Heart right ventricle (tissue), 16 donors: ENCODE measurements at regions not wholly inside any gene's neighbourhood (a gene's known extent, or its start where the extent isn't known, plus 50 kb on each side); places are given as distances from the start of the nearest gene placed in this dataset.
A peak's percentile ranks its signal among the peaks of the same experiment; 100 is the strongest.

Experiments used
- ATAC-seq, 8 donors: fragments of 200-7000 bp; cut with Tn5 transposase; one replicate each; pipeline ENCODE4 v1.9.1; 2020; ENCODE audit warnings: mild to moderate bottlenecking in 8 of 8, moderate library complexity in 8 of 8, moderate number of reproducible peaks in 1 of 8
- DNase-seq, 2 donors: peaks; one replicate each; pipeline ENCODE4 v3.0.0-alpha.2; 2020
- H3K27ac ChIP-seq, 10 donors: fragments of 200-600 bp; sonication (generic) in 2 of 10; one replicate each; pipeline versions ENCODE4 v1.5.0 to v1.8.0; 2020 to 2022; ENCODE audit warnings: mild to moderate bottlenecking in 3 of 10
- H3K27me3 ChIP-seq, 7 donors: fragments of 200-600 bp; one replicate each; pipeline ENCODE4 v1.8.0; 2021 to 2022; ENCODE audit warnings: mild to moderate bottlenecking in 2 of 7
- H3K36me3 ChIP-seq, 9 donors: fragments of 200-600 bp; sonication (generic) in 1 of 9; one replicate each; pipeline versions ENCODE4 v1.5.0 to v1.8.0; 2020 to 2022; ENCODE audit warnings: mild to moderate bottlenecking in 2 of 9
- H3K4me1 ChIP-seq, 9 donors: fragments of 200-600 bp; sonication (generic) in 1 of 9; one replicate each; pipeline versions ENCODE4 v1.5.0 to v1.8.0; 2020 to 2022; ENCODE audit warnings: mild to moderate bottlenecking in 4 of 9
- H3K4me3 ChIP-seq, 10 donors: fragments of 200-600 bp; sonication (generic) in 2 of 10; one replicate each; pipeline versions ENCODE4 v1.5.0 to v1.8.0; 2020 to 2022; ENCODE audit warnings: mild to moderate bottlenecking in 7 of 10, moderate library complexity in 2 of 10
- H3K9me3 ChIP-seq, 11 donors: fragments of 200-600 bp in 10 of 11; sonication (generic) in 2 of 11; one replicate each; pipeline versions ENCODE4 v1.5.0 to v1.8.0; 2013 to 2022; ENCODE audit warnings: mild to moderate bottlenecking in 2 of 11, control low read depth in 1 of 11, moderate library complexity in 1 of 11
- CTCF ChIP-seq, 9 donors: fragments of 200-600 bp; sonication (generic) in 2 of 9; IDR thresholded peaks; one replicate each; pipeline versions ENCODE4 v1.5.0 to v1.8.0; 2021 to 2022; ENCODE audit warnings: antibody characterized with exemption in 9 of 9, mild to moderate bottlenecking in 5 of 9, moderate library complexity in 1 of 9
- WGBS, 2 donors: extraction: QIAGEN DNeasy Blood & Tissue Kit; methylation state at CpG; one replicate each; pipeline ENCODE4 v1.1.7; 2013; ENCODE audit warnings: inconsistent platforms in 1 of 2; 5-methylcytosine and 5-hydroxymethylcytosine counted together
- intact Hi-C, 10 donors: fragments of 100-400 bp; cut with DNase I; formaldehyde crosslinking; loops; one replicate each; pipeline versions ENCODE4 v1.11.1 to v1.14.2; 2022
- donor health status: Arrhythmogenic right ventricular cardiomyopathy.
- donor health status: ischemic (EF 13 %, LVEDD 7.1; RV severe dilation, severe dysfunction).
- donor health status: healthy with polysubstance abuse.
- donor health status: DM: no; HTN: yes; CAD: no.
- donor health status: DM: no; HTN: no; CAD: no.
- donor health status: ischemic (EF 25% LVEDD 6.9; RV normal size, moderate dysfunction).
- donor health status: ischemic (EF 25% LVEDD 5.7; RV mildly dilated, moderate dysfunction).
- donor health status: healthy.
- donor health status: DM: yes; HTN: yes; CAD: no.
- donor health status: Ischemic cardiomyopathy.
- donor health status: ischemic (EF 35%, LVEDD 5.7; RV mildly dilated, moderate dysfunction).
- donor health status: nonischemic (EF 11% LVEDD 7.7; RV severe dilation, severe dysfunction).
- donor health status: DM: yes; HTN: yes; CAD: no.
- donor health status: PGD.
- donor health status: ischemic (EF 29% LVEDD 5.4; RV normal size, mild dysfunction).
- donor health status: nonischemic (EF 23%, LVEDD 6.1; RV moderate dilation, normal function).

DNA sequence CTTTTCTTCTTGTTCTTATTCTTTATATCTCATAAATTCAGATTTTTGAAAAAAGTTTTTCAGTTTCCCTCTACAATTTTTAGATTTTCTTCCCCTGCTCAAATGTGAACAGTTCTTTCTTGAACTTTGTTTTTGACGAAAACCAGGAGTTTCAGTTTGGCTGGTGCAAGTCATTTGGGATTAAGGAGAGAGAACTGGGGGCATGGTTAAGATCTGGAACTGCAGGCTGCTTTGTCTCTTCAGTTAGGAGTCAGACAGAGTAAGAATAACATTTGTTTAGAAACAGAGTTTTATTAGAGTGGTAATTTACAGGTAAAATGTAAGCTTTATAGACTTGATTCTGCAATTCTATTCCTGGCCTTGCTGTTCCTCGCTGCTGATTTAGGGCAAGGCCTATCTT is 310.5 kb upstream of the C2CD4B start:
- H3K4me1 ChIP-seq = peaks cover 7 to 61% (median 46%) of the 10 kb centered on the region in 9 donors
- H3K27ac ChIP-seq = peak overlapping the region in 2 of 10 donors; percentile 23 to 53
- H3K4me3 ChIP-seq = no peak overlapping the region
- ATAC-seq (no peak), DNase-seq (no peak)
- H3K36me3 ChIP-seq = no peaks in the 10 kb centered on the region
- no peak for TF ChIP-seq CTCF (IDR thresholded peaks at IDR 0.05)
- H3K9me3 ChIP-seq = no peaks in the 10 kb centered on the region
- H3K27me3 ChIP-seq = no peaks in the 10 kb centered on the region
- intact Hi-C loops = loop anchor here in 2 of 10 donors (5.0 to 10.0 kb wide), 2 partner anchors 78 to 81 kb away; partner anchors contain the start of gene TLN2 (in 1 of the 2)
- WGBS, 2 donors = 76 to 77% methylated on average over 2 of the region's 2 CpGs

DNA sequence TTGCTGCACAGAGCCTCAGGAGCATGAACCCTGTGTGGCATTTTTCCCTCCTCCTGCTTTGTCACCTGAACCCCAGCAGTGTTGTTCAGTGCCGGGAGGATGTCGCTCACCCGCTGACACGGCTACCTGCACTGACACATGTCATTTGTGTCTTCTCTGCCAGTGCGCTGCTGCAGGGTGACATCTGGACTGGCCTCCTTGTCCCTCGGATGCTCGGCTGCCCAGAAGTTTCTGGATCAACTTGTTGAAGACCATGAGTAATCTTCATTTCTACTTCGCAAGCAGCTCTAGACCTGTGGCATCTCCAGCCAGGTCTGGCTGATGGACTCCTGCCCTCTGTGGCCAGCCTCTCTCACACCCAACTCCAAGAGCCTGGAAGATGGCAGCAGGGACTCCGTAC is 311.1 kb upstream of the C2CD4B start:
- Histone ChIP-seq H3K4me1 (peaks cover 7 to 56% (median 43%) of the 10 kb centered on the region in 9 donors), H3K4me3 (no peak overlapping the region), H3K27me3 (no peaks in the 10 kb centered on the region), H3K36me3 (no peaks in the 10 kb centered on the region), H3K9me3 (no peaks in the 10 kb centered on the region), H3K27ac (peak overlapping the region in 2 of 10 donors; percentile 23 to 53)
- intact Hi-C loops = loop anchor here in 2 of 10 donors (5.0 to 10.0 kb wide), 2 partner anchors 79 to 81 kb away; partner anchors contain the start of gene TLN2 (in 1 of the 2)
- TF ChIP-seq CTCF (IDR thresholded peaks at IDR 0.05) = no peak
- no peak for ATAC-seq
- DNase-seq = no peak
- 92 to 93% methylated on average over 9 of the region's 9 CpGs for WGBS, 2 donors

DNA sequence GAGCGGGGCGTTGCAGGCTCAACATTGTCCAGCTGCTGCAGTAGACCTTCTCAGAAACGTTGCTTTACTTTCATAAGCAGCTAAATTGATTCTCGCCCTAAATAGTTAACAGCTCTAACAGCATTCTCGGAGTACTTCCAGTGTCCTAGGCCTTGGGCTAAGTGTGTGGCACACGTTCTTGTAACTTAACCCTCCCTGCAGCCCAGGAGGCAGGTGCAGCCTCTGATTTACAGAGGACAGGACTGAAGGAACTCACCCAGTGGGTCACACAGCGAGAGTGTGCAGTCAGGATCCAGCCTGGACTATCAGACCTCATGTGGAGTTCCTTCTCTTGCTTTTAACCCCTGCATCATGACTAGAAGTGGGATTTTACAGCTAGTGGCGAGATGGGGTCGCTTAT is 312.8 kb upstream of the C2CD4B start:
- H3K27me3 ChIP-seq = no peaks in the 10 kb centered on the region
- no peak for TF ChIP-seq CTCF (IDR thresholded peaks at IDR 0.05)
- H3K36me3 ChIP-seq = no peaks in the 10 kb centered on the region
- no peak overlapping the region for H3K4me3 ChIP-seq
- DNase-seq (no peak), ATAC-seq (no peak)
- H3K9me3 ChIP-seq = no peaks in the 10 kb centered on the region
- peaks cover 7 to 45% (median 34%) of the 10 kb centered on the region in 9 donors for H3K4me1 ChIP-seq
- no peak overlapping the region for H3K27ac ChIP-seq
- intact Hi-C loops = loop anchor here in 2 of 10 donors (5.0 to 10.0 kb wide), 2 partner anchors 81 to 83 kb away; partner anchors contain the start of gene TLN2 (in 1 of the 2)
- WGBS, 2 donors = 70 to 74% methylated on average over 9 of the region's 9 CpGs

DNA sequence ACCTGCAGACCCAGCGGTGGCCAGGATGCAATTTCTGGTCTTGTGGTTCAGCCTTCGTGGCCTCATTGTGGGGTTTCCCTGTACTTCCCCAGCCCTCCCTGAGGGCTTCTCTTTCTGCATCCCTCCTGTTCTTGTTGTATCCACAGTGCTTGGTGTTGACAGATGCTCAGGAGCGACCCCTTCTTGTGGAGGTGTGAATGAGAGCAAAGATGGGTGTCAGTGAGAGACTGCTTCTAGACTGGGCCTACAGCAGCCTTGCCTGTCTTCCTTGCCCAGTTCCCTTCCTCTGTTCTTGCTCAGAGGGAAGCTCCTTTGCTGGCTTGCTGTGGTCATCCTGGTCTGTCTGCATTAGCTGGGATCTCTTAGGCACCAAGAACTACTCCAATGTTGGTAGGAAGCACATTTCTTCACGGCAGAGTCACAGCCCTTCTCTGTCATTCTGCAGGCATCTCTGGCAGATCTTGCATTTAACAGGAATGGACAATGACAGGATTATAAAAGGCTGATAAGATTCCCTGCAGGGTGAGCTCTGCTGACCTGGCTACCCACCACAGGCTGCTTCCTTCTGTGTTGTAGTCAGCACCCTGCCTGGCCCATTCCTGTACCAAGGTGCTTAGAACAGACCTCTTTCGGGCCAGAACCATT is 317.8 kb upstream of the C2CD4B start:
- H3K4me1 ChIP-seq = peaks cover 5 to 31% (median 28%) of the 10 kb centered on the region in 9 donors
- H3K36me3 ChIP-seq = no peaks in the 10 kb centered on the region
- H3K4me3 ChIP-seq = no peak overlapping the region
- intact Hi-C loops = no loop called here
- WGBS, 2 donors = 41 to 49% methylated on average over 5 of the region's 5 CpGs
- ATAC-seq = peak; percentile 14 to 51 (median 36)
- no peaks in the 10 kb centered on the region for H3K27me3 ChIP-seq
- no peak for DNase-seq
- H3K27ac ChIP-seq = peak overlapping the region in 7 of 10 donors; percentile 5 to 57 (median 41)
- peak in 5 of 9 donors; percentile 6 to 28 (median 23) for TF ChIP-seq CTCF (IDR thresholded peaks at IDR 0.05)
- no peaks in the 10 kb centered on the region for H3K9me3 ChIP-seq
